ENCODE measurements at regions not wholly inside any gene's neighbourhood (a gene's known extent, or its start where the extent isn't known, plus 50 kb on each side); places are given as distances from the start of the nearest gene placed in this dataset.

DNA sequence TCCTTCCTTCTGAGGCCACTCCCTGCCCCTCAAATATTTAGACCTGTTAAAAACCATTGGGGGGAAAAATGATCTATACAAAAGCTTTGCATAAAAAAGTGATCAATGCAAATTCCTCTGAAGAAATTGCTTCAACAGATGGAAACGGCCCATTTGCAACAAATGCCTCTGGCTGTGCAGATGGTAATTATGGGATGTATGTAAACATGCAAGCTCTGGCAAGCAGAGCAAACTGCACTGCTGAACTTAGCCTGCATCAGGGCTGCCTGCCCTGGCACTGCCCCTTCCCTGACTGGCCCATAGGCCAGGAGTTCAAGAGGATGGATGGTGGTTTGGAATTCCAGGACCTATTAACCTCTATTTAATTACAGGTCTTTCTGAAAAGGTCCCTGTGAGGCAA lies 388.7 kb downstream of the MIAT start:
- no peak for TF ChIP-seq POLR2A (IDR thresholded peaks at IDR 0.05)
- TF ChIP-seq, protein P1, sequence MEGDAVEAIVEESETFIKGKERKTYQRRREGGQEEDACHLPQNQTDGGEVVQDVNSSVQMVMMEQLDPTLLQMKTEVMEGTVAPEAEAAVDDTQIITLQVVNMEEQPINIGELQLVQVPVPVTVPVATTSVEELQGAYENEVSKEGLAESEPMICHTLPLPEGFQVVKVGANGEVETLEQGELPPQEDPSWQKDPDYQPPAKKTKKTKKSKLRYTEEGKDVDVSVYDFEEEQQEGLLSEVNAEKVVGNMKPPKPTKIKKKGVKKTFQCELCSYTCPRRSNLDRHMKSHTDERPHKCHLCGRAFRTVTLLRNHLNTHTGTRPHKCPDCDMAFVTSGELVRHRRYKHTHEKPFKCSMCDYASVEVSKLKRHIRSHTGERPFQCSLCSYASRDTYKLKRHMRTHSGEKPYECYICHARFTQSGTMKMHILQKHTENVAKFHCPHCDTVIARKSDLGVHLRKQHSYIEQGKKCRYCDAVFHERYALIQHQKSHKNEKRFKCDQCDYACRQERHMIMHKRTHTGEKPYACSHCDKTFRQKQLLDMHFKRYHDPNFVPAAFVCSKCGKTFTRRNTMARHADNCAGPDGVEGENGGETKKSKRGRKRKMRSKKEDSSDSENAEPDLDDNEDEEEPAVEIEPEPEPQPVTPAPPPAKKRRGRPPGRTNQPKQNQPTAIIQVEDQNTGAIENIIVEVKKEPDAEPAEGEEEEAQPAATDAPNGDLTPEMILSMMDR (IDR thresholded peaks at IDR 0.05): no peak
- no peak for TF ChIP-seq POLR2AphosphoS5 (IDR thresholded peaks at IDR 0.05; ENCODE audit: insufficient read depth in 1 of 2, low read depth in 1 of 2)
- no peak for DNase-seq (ENCODE audit: extremely low spot score in 2 of 2)
- Histone ChIP-seq H3K4me1 (no peaks in the 10 kb centered on the region), H3K36me3 (no peaks in the 10 kb centered on the region), H3K4me3 (no peak overlapping the region), H3K27me3 (no peaks in the 10 kb centered on the region), H3K27ac (no peak overlapping the region), H3K9me3 (no peaks in the 10 kb centered on the region)
- intact Hi-C loops (cut with DNase I): no loop called here

DNA sequence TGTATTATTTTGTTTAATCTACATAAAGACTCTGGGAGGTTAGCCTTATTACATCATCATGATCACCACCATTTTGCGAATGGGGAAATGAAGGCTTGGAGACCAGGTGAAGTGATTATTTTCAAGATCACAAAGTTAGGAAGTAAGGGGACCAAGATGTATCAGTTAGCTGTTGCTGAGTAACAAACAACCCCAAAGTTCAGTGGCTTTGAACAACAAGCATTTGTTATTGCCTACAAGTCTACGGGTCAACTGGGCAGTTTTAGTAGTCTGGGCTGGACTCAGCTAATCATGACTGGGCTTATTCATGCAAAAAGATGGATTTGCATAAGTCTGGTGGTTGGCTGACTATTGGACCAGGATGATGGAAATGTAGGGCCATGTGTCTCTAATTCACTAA lies 389.2 kb downstream of the MIAT start:
- TF ChIP-seq POLR2A (IDR thresholded peaks at IDR 0.05): no peak
- intact Hi-C loops (cut with DNase I): no loop called here
- no peak overlapping the region for H3K27ac ChIP-seq

DNA sequence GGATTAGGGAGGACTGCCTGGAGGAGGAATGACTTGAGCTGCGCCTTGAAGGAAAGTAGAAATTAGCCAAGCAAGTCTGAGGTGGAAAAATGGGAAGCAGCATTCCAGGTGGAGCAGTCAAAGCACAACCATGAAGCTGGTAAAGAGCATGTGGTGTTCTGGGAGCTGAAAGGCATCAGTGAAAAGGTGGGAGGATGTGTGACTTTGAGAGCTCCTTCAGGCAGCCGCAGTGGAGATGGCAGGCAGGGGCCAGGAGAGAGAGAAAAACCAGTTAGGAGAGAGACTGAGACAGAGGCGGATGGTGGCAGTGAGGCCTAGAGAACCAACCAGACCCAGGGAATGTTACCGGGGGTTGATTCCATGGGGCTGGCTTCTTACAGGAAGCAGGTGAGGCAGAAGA lies 393.4 kb downstream of the MIAT start:
- Histone ChIP-seq H3K4me3 (no peak overlapping the region), H3K27me3 (no peaks in the 10 kb centered on the region), H3K9me3 (no peaks in the 10 kb centered on the region), H3K36me3 (no peaks in the 10 kb centered on the region), H3K4me1 (no peaks in the 10 kb centered on the region), H3K27ac (no peak overlapping the region)
- no peak for DNase-seq (ENCODE audit: extremely low spot score in 2 of 2)
- intact Hi-C loops (cut with DNase I): no loop called here
- TF ChIP-seq POLR2AphosphoS5 (IDR thresholded peaks at IDR 0.05; ENCODE audit: insufficient read depth in 1 of 2, low read depth in 1 of 2) (no peak), POLR2A (IDR thresholded peaks at IDR 0.05) (no peak)
- TF ChIP-seq, protein P1 (IDR thresholded peaks at IDR 0.05): no peak

More for the DNA sequence above, 389.2 kb downstream of the MIAT start:
- no peaks in the 10 kb centered on the region for H3K4me1 ChIP-seq
- H3K4me3 ChIP-seq: no peak overlapping the region
- H3K9me3 ChIP-seq: no peaks in the 10 kb centered on the region
- DNase-seq (ENCODE audit: extremely low spot score in 2 of 2): no peak
- no peaks in the 10 kb centered on the region for H3K27me3 ChIP-seq
- H3K36me3 ChIP-seq: no peaks in the 10 kb centered on the region

DNA sequence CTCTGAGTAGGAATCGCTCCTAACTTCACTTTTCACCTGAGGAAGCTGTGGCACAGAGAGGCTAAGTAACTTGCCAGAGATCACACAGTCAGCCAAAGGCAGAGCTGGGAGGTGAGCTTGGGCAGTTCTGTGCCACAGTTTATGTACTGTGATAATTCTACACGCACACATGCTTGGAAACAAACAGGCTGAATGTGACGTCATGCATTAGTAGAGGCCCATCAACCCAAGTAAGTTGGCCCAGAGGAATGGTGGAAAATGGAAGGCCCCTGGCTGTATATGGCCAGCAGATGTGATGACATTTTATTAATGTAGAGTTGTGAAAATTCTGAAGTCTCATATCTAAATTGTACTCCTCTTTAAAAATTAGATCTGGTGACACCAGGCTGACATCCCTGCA lies 394.0 kb downstream of the MIAT start:
- intact Hi-C loops (cut with DNase I): no loop called here
- H3K4me1 ChIP-seq: no peaks in the 10 kb centered on the region

DNA sequence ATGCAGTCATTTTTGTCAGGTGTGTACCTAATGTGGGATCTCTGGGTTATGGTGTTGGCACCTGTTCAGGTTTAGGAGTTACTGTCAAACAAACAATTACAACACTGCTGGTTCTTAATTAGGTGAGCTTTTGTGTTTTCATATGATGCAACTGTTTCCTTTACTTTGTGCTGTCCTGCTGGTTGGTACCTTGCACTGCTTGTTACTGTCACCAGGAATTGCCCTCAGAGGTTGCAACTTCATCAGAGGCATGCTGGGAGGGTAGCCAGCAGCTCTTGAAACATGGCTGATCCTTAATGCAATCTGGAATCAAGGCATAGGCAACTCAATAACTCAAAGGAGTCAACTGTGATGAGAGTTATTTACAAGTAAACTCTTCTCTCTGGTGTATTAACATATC lies 400.3 kb downstream of the MIAT start:
- no peaks in the 10 kb centered on the region for H3K27me3 ChIP-seq
- TF ChIP-seq, protein P1 (IDR thresholded peaks at IDR 0.05): no peak
- no peak for TF ChIP-seq POLR2A (IDR thresholded peaks at IDR 0.05)
- TF ChIP-seq POLR2AphosphoS5 (IDR thresholded peaks at IDR 0.05; ENCODE audit: insufficient read depth in 1 of 2, low read depth in 1 of 2): no peak
- no peaks in the 10 kb centered on the region for H3K9me3 ChIP-seq
- H3K4me1 ChIP-seq: no peaks in the 10 kb centered on the region
- DNase-seq (ENCODE audit: extremely low spot score in 2 of 2): no peak
- intact Hi-C loops (cut with DNase I): no loop called here
- H3K4me3 ChIP-seq: no peak overlapping the region
- H3K27ac ChIP-seq: no peak overlapping the region
- no peaks in the 10 kb centered on the region for H3K36me3 ChIP-seq

More for the DNA sequence above, 394.0 kb downstream of the MIAT start:
- H3K27me3 ChIP-seq: no peaks in the 10 kb centered on the region
- H3K4me3 ChIP-seq: no peak overlapping the region
- H3K27ac ChIP-seq: no peak overlapping the region
- H3K9me3 ChIP-seq: no peaks in the 10 kb centered on the region
- H3K36me3 ChIP-seq: no peaks in the 10 kb centered on the region
- DNase-seq (ENCODE audit: extremely low spot score in 2 of 2): no peak
- TF ChIP-seq POLR2AphosphoS5 (IDR thresholded peaks at IDR 0.05; ENCODE audit: insufficient read depth in 1 of 2, low read depth in 1 of 2) (no peak), POLR2A (IDR thresholded peaks at IDR 0.05) (no peak)
- TF ChIP-seq, protein P1 (IDR thresholded peaks at IDR 0.05): no peak

DNA sequence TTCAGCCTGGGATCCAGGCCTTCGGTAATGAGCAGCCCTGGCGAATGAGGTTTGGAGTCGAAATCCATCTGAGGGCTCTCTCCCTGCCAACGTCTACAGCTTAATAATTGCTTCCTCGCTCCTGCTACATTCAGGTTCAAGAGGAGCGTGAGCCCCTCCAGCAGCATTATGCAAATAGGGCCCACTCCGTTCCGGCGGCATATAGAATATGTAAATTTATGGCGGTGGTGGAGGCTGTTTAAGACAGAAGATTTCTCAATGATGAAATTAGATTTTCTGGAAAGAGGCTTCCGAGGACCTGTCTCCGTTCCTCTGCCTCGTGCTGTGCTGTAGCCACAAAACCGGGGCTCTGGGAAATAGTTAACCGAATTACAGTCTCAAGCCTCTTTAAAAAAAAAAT lies 402.8 kb downstream of the MIAT start:
- no peak for DNase-seq (ENCODE audit: extremely low spot score in 2 of 2)
- no peaks in the 10 kb centered on the region for H3K27me3 ChIP-seq
- no peak overlapping the region for H3K27ac ChIP-seq

More for the DNA sequence above, 402.8 kb downstream of the MIAT start:
- Histone ChIP-seq H3K4me3 (no peak overlapping the region), H3K36me3 (no peaks in the 10 kb centered on the region), H3K9me3 (no peaks in the 10 kb centered on the region), H3K4me1 (no peaks in the 10 kb centered on the region)
- intact Hi-C loops (cut with DNase I): no loop called here
- TF ChIP-seq POLR2A (IDR thresholded peaks at IDR 0.05): no peak

Measured in vagina (tissue), 2 donors.